Thyroid gland (tissue), 4 donors: ENCODE measurements at regions not wholly inside any gene's neighbourhood (a gene's known extent, or its start where the extent isn't known, plus 50 kb on each side); places are given as distances from the start of the nearest gene placed in this dataset.

ENCODE experiments used
- POLR2A ChIP-seq, 2 donors: fragments of 450-650 bp; IDR thresholded peaks; one replicate each; pipeline ENCODE4 v1.6.1; 2017; ENCODE audit warnings: antibody characterized with exemption in 2 of 2, mild to moderate bottlenecking in 2 of 2, moderate library complexity in 1 of 2
- TF ChIP-seq, protein P1 (sequence below), 6 experiments: fragments of 200-600 bp in 3 of 6; fragments of 450-650 bp in 3 of 6; sonication (generic) in 3 of 6; IDR thresholded peaks; one replicate each; pipeline ENCODE4 v1.5.1; 2016 to 2019; ENCODE audit warnings: antibody characterized with exemption in 6 of 6, mild to moderate bottlenecking in 2 of 6, inconsistent platforms in 1 of 6, moderate library complexity in 1 of 6

DNA sequence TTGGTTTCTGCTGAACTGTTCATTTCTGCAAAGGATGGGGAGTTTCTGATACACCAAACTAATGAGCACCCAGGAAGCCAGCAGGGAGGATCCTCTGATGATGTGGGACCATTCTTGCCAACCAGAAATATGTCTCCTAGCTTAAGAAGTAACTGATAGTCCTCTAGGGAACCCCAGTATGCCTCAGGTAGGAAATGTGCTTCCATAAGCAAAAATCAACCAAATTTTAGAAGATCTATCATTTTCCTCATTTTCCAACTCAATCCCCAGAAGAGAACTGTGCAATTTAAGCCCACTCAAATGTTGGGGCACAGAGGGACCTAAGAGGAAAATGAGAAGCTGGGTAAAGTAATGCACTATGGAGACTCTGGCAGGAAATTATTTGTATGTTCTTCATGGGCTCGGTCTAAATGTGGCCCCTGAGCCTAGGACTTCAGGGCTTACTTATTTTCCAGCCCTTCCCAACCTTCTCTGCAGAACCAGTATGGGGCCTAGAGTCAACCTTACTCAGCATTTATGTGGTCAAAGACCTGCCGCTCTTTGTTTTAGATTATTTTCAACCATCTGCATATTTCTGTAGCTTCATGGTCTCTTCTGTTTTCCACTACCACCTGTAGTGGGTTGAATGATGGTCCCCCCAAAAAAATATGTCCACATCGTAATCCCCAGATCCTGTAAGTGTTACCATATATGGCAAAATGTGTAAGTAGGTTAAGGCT, 359.8 kb upstream of the CDH4 start:
- TF ChIP-seq, protein P1, sequence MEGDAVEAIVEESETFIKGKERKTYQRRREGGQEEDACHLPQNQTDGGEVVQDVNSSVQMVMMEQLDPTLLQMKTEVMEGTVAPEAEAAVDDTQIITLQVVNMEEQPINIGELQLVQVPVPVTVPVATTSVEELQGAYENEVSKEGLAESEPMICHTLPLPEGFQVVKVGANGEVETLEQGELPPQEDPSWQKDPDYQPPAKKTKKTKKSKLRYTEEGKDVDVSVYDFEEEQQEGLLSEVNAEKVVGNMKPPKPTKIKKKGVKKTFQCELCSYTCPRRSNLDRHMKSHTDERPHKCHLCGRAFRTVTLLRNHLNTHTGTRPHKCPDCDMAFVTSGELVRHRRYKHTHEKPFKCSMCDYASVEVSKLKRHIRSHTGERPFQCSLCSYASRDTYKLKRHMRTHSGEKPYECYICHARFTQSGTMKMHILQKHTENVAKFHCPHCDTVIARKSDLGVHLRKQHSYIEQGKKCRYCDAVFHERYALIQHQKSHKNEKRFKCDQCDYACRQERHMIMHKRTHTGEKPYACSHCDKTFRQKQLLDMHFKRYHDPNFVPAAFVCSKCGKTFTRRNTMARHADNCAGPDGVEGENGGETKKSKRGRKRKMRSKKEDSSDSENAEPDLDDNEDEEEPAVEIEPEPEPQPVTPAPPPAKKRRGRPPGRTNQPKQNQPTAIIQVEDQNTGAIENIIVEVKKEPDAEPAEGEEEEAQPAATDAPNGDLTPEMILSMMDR (IDR thresholded peaks at IDR 0.05), result no peak
- TF ChIP-seq POLR2A (IDR thresholded peaks at IDR 0.05), result no peak
